ENCODE measurements at regions not wholly inside any gene's neighbourhood (a gene's known extent, or its start where the extent isn't known, plus 50 kb on each side); places are given as distances from the start of the nearest gene placed in this dataset.

- CTCF ChIA-PET, result no interaction called here
- ATAC-seq (no peak), DNase-seq (no peak)
- no peaks in the 10 kb centered on the region for H3K9me3 Mint-ChIP-seq
- H3K4me3 Mint-ChIP-seq, result no peak overlapping the region
- POLR2A ChIA-PET, result no interaction called here
- no peaks in the 10 kb centered on the region for H3K4me1 Mint-ChIP-seq (ENCODE audit: low read depth)
- intact Hi-C loops (cut with micrococcal nuclease), result no loop called here
- no peak for TF ChIP-seq CTCF (IDR thresholded peaks at IDR 0.05)
- H3K36me3 Mint-ChIP-seq (ENCODE audit: low read depth), result no peaks in the 10 kb centered on the region
- peaks cover 1% of the 10 kb centered on the region for H3K27me3 Mint-ChIP-seq
- no peak overlapping the region for H3K27ac Mint-ChIP-seq
Observed at GRCh38 chr13:47188802-47189201, 291.9 kb upstream of the HTR2A start.

- no peaks in the 10 kb centered on the region for H3K9me3 Mint-ChIP-seq
- CTCF ChIA-PET, result no interaction called here
- no peak overlapping the region for H3K4me3 Mint-ChIP-seq
- H3K27ac Mint-ChIP-seq, result no peak overlapping the region
- peaks cover 5% of the 10 kb centered on the region for H3K27me3 Mint-ChIP-seq
- no peak for TF ChIP-seq CTCF (IDR thresholded peaks at IDR 0.05)
- no peaks in the 10 kb centered on the region for H3K4me1 Mint-ChIP-seq (ENCODE audit: low read depth)
- POLR2A ChIA-PET, result no interaction called here
- DNase-seq (no peak), ATAC-seq (no peak)
- no peaks in the 10 kb centered on the region for H3K36me3 Mint-ChIP-seq (ENCODE audit: low read depth)
- intact Hi-C loops (cut with micrococcal nuclease), result no loop called here
Observed at GRCh38 chr13:47186471-47186870, 289.6 kb upstream of the HTR2A start.

- no peak for TF ChIP-seq CTCF (IDR thresholded peaks at IDR 0.05)
- intact Hi-C loops (cut with micrococcal nuclease), result no loop called here
- DNase-seq (no peak), ATAC-seq (no peak)
- H3K27me3 Mint-ChIP-seq, result peaks cover 5% of the 10 kb centered on the region
- H3K36me3 Mint-ChIP-seq (ENCODE audit: low read depth), result no peaks in the 10 kb centered on the region
- no peak overlapping the region for H3K27ac Mint-ChIP-seq
- H3K4me3 Mint-ChIP-seq, result no peak overlapping the region
- no peaks in the 10 kb centered on the region for H3K4me1 Mint-ChIP-seq (ENCODE audit: low read depth)
- POLR2A ChIA-PET, result no interaction called here
- CTCF ChIA-PET, result no interaction called here
- H3K9me3 Mint-ChIP-seq, result no peaks in the 10 kb centered on the region
Observed at GRCh38 chr13:47184321-47184720, 287.5 kb upstream of the HTR2A start.

GRCh38 chr13:47179321-47179720 lies 282.5 kb upstream of the HTR2A start:
- Mint-ChIP-seq H3K9me3 (no peaks in the 10 kb centered on the region), H3K27ac (no peak overlapping the region), H3K27me3 (peaks cover 4% of the 10 kb centered on the region), H3K36me3 (ENCODE audit: low read depth) (no peaks in the 10 kb centered on the region), H3K4me3 (no peak overlapping the region), H3K4me1 (ENCODE audit: low read depth) (no peaks in the 10 kb centered on the region)
- ChIA-PET POLR2A (no interaction called here), CTCF (no interaction called here)
- intact Hi-C loops (cut with micrococcal nuclease), result no loop called here
- TF ChIP-seq CTCF (IDR thresholded peaks at IDR 0.05), result no peak
- ATAC-seq (no peak), DNase-seq (no peak)

GRCh38 chr13:47178090-47178950 lies 281.5 kb upstream of the HTR2A start:
- H3K27ac Mint-ChIP-seq, result no peak overlapping the region
- no peak for TF ChIP-seq CTCF (IDR thresholded peaks at IDR 0.05)
- ATAC-seq, result no peak
- peaks cover 2% of the 10 kb centered on the region for H3K27me3 Mint-ChIP-seq
- H3K36me3 Mint-ChIP-seq (ENCODE audit: low read depth), result no peaks in the 10 kb centered on the region
- no peak overlapping the region for H3K4me3 Mint-ChIP-seq
- no peaks in the 10 kb centered on the region for H3K9me3 Mint-ChIP-seq
- DNase-seq, result no peak
- ChIA-PET POLR2A (no interaction called here), CTCF (no interaction called here)
- intact Hi-C loops (cut with micrococcal nuclease), result no loop called here
- H3K4me1 Mint-ChIP-seq (ENCODE audit: low read depth), result no peaks in the 10 kb centered on the region
